Activated T-cell treated with anti-CD3 and anti-CD28 coated beads, Interleukin-2, amount 50 U/mL, for 72 hours (primary cell): ENCODE measurements at regions not wholly inside any gene's neighbourhood (a gene's known extent, or its start where the extent isn't known, plus 50 kb on each side); places are given as distances from the start of the nearest gene placed in this dataset.

Experiments used
- ATAC-seq, 2 donors: fragments of 150-1000 bp; cut with Tn5 transposase; replicated peaks in 1 of 2; 2 replicates each; pipeline ENCODE4 v1.10.0; 2021; ENCODE audit warnings: moderate library complexity in 2 of 2, mild to moderate bottlenecking in 1 of 2
- DNase-seq, 2 donors: peaks; one replicate each; pipeline ENCODE4 v3.0.0; 2021 to 2022; ENCODE audit warnings: mixed read lengths in 1 of 2
- H3K27ac Mint-ChIP-seq: one replicate; pipeline ENCODE4 v1.8.0; 2022; ENCODE audit warnings: mild to moderate bottlenecking, moderate library complexity, mixed read lengths
- H3K27me3 Mint-ChIP-seq: one replicate; pipeline ENCODE4 v1.8.0; 2022; ENCODE audit warnings: low read depth, mixed read lengths
- H3K36me3 Mint-ChIP-seq, 2 donors: one replicate each; pipeline ENCODE4 v1.8.0; 2022; ENCODE audit warnings: mixed read lengths in 2 of 2, mild to moderate bottlenecking in 1 of 2; ENCODE audit not compliant: insufficient read depth in 2 of 2
- H3K4me1 Mint-ChIP-seq: one replicate; pipeline ENCODE4 v1.8.0; 2022; ENCODE audit warnings: low read depth, mixed read lengths
- H3K4me3 Mint-ChIP-seq, 2 donors: one replicate each; pipeline ENCODE4 v1.8.0; 2022; ENCODE audit warnings: mild to moderate bottlenecking in 2 of 2, mixed read lengths in 2 of 2, moderate library complexity in 2 of 2
- H3K9me3 Mint-ChIP-seq, 2 donors: one replicate each; pipeline ENCODE4 v1.8.0; 2022; ENCODE audit warnings: mixed read lengths in 2 of 2

DNA sequence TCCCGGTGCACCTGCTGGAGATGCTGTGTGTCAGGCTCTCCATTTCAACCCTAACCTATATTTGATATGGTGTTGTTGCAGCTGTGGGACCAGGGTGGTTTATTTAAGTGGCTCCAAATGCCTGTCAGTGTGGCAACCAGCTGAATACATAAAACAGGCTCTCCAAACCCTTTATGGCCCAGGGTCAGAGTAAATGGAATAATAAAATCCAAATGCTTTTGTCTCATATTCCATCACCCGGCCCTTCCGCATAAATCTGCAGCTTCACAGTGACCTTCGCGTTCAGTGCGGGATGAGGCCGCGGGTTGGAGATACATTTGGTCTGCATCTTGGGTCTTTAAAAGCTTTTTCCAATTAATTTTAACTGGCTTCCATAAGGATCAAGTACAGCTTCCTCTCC, 382.1 kb upstream of the NR2F2 start:
- ATAC-seq (no peak), DNase-seq (no peak)
- Mint-ChIP-seq H3K4me1 (no peaks in the 10 kb centered on the region), H3K4me3 (no peak overlapping the region), H3K36me3 (no peaks in the 10 kb centered on the region), H3K27ac (no peak overlapping the region), H3K9me3 (peaks cover 5 to 8% of the 10 kb centered on the region in 2 donors), H3K27me3 (no peaks in the 10 kb centered on the region)

DNA sequence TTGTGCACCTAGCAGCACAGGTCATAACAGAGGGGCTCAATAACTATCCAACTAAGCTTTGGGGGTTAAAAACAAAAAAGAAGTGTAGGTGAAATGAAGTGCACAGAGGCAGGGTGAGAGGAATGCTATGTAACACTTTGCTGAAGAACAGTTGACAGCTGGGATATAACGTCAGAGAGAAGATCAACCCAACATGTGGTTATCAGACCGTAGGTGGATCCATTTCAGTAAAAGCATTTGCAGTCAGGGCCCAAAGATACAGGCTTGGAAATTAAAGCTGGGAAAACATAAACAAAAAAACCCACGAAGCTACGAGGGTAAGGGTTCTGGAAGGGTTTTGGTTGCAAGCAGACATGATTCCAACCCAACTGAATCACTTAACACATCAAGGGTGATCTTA, 377.5 kb upstream of the NR2F2 start:
- peaks cover 0 to 2% of the 10 kb centered on the region in 2 donors for H3K36me3 Mint-ChIP-seq
- DNase-seq: no peak
- H3K9me3 Mint-ChIP-seq: peaks cover 5 to 8% of the 10 kb centered on the region in 2 donors
- H3K27ac Mint-ChIP-seq: no peak overlapping the region
- ATAC-seq: no peak
- H3K4me3 Mint-ChIP-seq: no peak overlapping the region
- no peaks in the 10 kb centered on the region for H3K27me3 Mint-ChIP-seq
- H3K4me1 Mint-ChIP-seq: no peaks in the 10 kb centered on the region

DNA sequence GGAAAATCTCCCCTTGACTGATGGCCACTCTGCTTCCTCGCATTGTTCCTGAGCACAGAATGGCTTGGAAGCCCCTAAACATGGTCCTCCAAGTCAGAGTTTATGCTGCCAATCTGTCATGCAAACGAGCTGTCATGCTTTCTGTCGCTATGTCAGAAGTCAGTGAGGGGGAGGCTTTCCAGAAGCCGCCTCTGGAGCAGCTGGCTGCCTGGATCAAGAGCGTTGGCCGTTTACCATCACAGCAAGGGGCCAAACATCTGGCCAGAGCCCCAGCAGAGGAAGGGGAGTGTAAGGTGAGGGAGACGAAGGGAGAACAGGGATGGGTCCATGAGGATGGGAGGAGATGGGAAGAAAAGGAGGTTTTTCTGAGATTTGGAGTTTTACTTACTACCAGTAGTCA, 372.6 kb upstream of the NR2F2 start:
- Mint-ChIP-seq H3K27me3 (no peaks in the 10 kb centered on the region), H3K4me1 (no peaks in the 10 kb centered on the region), H3K27ac (no peak overlapping the region), H3K4me3 (no peak overlapping the region), H3K36me3 (peaks cover 0 to 5% of the 10 kb centered on the region in 2 donors), H3K9me3 (peaks cover 8 to 15% of the 10 kb centered on the region in 2 donors)
- ATAC-seq: no peak
- DNase-seq: no peak

DNA sequence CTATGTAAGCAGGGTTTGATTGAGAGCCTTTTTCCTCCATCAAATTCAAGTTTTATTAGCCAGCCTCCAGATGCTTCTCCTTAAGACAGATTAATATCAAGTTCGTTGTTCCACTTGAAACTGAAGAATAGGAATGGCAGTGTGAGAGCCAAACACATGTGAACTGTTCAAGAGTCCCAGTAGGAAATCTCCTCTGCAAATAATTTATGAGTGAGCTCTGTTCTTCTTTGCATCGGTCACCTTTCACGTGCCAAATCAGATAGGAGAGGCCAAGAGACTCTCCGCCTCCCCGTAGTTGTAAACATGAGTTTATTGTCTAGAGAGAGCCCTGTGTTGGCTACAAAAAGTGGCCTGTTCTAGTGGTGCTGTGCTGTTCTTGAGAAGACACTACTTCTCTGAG, 372.1 kb upstream of the NR2F2 start:
- Mint-ChIP-seq H3K4me1 (no peaks in the 10 kb centered on the region), H3K9me3 (peaks cover 7 to 15% of the 10 kb centered on the region in 2 donors), H3K4me3 (no peak overlapping the region), H3K27ac (no peak overlapping the region), H3K36me3 (peaks cover 0 to 5% of the 10 kb centered on the region in 2 donors), H3K27me3 (no peaks in the 10 kb centered on the region)
- DNase-seq (no peak), ATAC-seq (no peak)

DNA sequence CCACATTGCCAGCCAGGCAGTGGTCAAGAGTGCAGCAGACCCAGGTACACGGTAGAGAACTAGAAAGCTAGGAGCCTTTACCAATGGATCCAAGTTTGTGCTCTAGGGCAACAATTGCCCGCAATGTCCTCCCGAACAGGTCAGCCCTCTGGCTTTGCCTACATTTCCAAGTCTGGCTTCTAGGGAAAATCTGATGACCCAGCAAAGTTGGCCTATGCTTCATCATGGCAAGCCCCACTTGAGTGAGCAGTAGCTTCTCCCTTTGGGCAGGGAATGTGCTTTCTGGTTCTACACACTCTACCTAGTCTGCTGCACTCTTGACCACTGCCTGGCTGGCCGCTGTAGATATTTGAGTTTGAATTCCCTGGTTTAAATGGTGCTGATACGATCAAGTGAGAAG, 361.6 kb upstream of the NR2F2 start:
- no peaks in the 10 kb centered on the region for H3K4me1 Mint-ChIP-seq
- no peaks in the 10 kb centered on the region for H3K36me3 Mint-ChIP-seq
- H3K27me3 Mint-ChIP-seq: peaks cover 13% of the 10 kb centered on the region
- H3K27ac Mint-ChIP-seq: no peak overlapping the region
- no peaks in the 10 kb centered on the region for H3K9me3 Mint-ChIP-seq
- no peak for ATAC-seq
- no peak overlapping the region for H3K4me3 Mint-ChIP-seq
- DNase-seq: no peak

- Mint-ChIP-seq H3K27me3 (peaks cover 14% of the 10 kb centered on the region), H3K9me3 (peaks cover 0 to 1% of the 10 kb centered on the region in 2 donors), H3K36me3 (no peaks in the 10 kb centered on the region), H3K4me3 (no peak overlapping the region), H3K27ac (no peak overlapping the region), H3K4me1 (no peaks in the 10 kb centered on the region)
- ATAC-seq (no peak), DNase-seq (no peak)
These were observed 360.2 kb upstream of the NR2F2 start for GRCh38 chr15:95970326-95970725.

DNA sequence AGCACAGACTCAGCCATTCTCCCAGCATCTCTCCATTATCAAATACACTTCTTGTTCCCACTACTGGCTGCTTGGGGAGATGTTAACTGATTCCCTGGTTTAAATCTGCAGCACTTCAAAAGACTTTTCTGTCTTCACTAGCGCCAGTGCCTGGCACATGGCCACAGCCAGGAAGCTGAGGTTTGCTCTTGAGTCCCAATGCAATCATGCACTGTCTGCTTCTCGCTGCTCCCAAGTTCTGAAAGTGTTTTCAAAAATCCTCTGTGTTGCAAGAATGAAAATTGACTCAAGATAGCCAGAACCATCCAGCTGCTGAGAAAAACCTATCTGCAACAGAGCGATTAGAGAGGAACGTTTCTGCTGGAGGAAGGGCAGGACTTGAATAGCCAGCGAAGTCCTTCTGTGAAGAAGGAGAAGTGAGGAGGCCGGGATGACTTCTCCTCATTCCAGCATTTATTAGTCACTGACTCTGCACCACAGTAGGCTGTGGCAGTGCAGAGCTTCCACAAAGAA, 358.4 kb upstream of the NR2F2 start:
- Mint-ChIP-seq H3K4me1 (no peaks in the 10 kb centered on the region), H3K27me3 (peaks cover 19% of the 10 kb centered on the region), H3K27ac (no peak overlapping the region), H3K9me3 (peaks cover 0 to 5% of the 10 kb centered on the region in 2 donors), H3K36me3 (no peaks in the 10 kb centered on the region), H3K4me3 (no peak overlapping the region)
- DNase-seq (no peak), ATAC-seq (no peak)

DNA sequence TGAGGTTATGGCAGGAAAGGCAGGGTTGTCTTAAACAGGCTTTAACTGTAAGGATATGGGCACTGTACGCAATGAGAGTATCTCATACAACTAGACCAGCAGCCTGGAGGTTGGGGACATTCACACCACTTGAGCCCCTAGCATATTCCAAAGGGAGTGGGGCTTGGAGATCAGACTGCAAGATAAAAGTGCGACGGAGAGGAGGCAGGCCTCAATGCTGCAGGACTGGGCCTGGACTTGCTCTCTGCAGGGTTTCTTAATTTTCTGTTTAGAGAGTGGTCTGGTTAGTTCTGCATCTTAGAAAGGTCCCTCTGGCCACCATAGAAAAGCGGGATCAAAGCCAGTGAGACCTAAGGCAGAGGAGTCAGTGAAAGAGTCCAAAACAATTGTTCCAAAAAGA, 357.7 kb upstream of the NR2F2 start:
- Mint-ChIP-seq H3K27me3 (peaks cover 19% of the 10 kb centered on the region), H3K27ac (no peak overlapping the region), H3K4me1 (no peaks in the 10 kb centered on the region)

DNA sequence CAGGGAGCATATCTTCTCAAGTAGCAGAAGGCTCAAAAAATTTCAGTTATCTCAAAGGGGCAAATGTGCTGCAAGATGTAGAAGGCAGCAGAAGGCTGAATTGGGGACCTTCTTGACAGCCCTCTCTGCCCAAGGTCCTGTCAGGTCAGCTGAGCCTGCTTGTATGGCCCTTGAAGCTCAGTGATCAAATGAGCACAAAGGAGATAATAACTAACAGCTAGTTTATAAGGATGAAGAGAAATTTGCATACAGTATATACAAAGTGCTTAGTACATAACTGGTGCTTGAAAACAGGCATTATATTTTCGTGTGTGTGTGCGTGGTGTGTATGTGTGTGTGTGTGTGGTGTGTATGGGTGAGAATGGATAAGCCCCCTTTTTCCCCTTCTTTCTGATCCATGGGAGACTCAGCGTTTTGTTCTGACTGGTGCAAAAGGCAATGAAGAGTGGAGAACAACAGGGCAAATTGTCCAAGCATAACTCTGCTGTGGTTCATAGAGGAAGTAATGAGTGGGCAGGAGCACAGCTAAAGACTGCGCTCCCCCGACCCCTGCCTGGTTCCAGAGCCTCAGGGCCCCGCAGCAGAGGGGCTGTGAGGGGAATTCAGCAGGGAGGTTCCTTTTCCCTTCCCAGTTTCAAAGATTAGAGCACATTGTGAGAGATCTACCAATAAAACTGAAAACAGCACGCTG, 356.8 kb upstream of the NR2F2 start:
- no peak overlapping the region for H3K27ac Mint-ChIP-seq
- peaks cover 19% of the 10 kb centered on the region for H3K27me3 Mint-ChIP-seq
- DNase-seq (no peak), ATAC-seq (no peak)
- no peak overlapping the region for H3K4me3 Mint-ChIP-seq
- H3K4me1 Mint-ChIP-seq: no peaks in the 10 kb centered on the region
- peaks cover 0 to 5% of the 10 kb centered on the region in 2 donors for H3K9me3 Mint-ChIP-seq
- H3K36me3 Mint-ChIP-seq: no peaks in the 10 kb centered on the region

More for the DNA sequence above, 357.7 kb upstream of the NR2F2 start:
- no peak for DNase-seq
- ATAC-seq: no peak
- Mint-ChIP-seq H3K4me3 (no peak overlapping the region), H3K36me3 (no peaks in the 10 kb centered on the region), H3K9me3 (peaks cover 0 to 5% of the 10 kb centered on the region in 2 donors)

DNA sequence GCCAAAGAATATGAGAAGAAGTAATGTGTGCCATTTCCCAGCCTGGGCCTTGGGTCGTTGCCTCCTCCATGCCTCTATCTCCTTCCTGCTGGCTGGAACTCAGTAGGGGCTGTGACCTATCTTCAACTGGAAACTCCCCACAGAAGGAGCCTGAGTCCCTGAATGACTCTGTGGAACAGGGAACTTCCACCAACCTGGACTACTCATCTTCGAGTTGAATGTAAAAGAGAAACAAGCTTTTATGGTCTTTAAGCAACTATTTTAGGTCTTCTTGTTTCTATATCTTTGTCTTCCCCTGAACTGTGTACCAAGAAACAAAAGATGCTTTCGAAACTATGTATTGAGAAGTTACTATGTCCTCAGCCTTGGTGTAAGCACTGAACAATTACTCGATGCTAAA, 355.3 kb upstream of the NR2F2 start:
- ATAC-seq: no peak
- Mint-ChIP-seq H3K36me3 (no peaks in the 10 kb centered on the region), H3K27ac (no peak overlapping the region), H3K9me3 (peaks cover 0 to 5% of the 10 kb centered on the region in 2 donors), H3K27me3 (peaks cover 19% of the 10 kb centered on the region), H3K4me3 (no peak overlapping the region), H3K4me1 (no peaks in the 10 kb centered on the region)
- no peak for DNase-seq

- no peak overlapping the region for H3K27ac Mint-ChIP-seq
These were observed 351.2 kb upstream of the NR2F2 start for GRCh38 chr15:95979286-95979685.

DNA sequence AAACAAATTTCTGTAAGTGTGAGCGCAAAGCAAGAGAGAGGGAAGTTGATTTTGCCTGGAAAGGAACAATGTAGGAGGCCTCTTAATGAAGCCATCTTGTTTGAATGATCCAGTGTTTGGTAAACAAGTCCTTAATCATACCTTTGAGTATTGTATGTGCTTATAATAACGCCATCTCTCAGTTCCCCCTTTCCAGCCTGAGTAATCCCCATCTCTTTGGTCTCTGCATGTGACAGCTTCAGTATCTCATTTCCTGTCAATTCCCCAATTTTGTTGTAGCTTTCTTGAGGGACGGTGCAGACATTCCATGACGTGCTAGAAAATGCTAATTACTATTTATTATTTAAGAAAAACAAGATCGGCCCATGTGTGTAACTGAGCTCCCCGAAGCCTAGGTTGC, 349.3 kb upstream of the NR2F2 start:
- no peak for ATAC-seq

More at GRCh38 chr15:95979286-95979685, 351.2 kb upstream of the NR2F2 start:
- DNase-seq (no peak), ATAC-seq (no peak)
- H3K9me3 Mint-ChIP-seq: peaks cover 0 to 7% of the 10 kb centered on the region in 2 donors
- no peak overlapping the region for H3K4me3 Mint-ChIP-seq
- no peaks in the 10 kb centered on the region for H3K4me1 Mint-ChIP-seq
- peaks cover 14% of the 10 kb centered on the region for H3K27me3 Mint-ChIP-seq
- H3K36me3 Mint-ChIP-seq: no peaks in the 10 kb centered on the region

DNA sequence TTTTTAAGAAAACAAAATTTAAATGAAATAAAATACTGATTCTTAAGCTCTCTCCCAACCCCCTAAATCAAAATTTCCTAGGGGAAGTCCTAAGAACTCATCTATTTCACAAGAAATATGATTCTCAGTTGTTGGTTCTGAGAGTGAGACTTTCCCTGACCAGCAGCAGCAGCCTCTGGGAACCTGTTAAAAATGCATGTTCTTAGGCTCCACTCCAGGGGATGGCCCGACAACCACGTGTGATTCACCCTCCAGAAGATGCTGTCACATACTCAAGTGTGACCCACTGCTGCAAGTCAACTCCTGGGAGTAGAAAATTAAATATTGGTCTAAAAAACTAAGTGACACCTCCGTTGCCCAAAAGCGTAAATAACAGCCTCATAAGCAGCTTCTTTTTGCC, 343.2 kb upstream of the NR2F2 start:
- no peak overlapping the region for H3K4me3 Mint-ChIP-seq
- H3K9me3 Mint-ChIP-seq: peaks cover 0 to 3% of the 10 kb centered on the region in 2 donors
- DNase-seq: no peak
- peaks cover 44% of the 10 kb centered on the region for H3K27me3 Mint-ChIP-seq
- H3K4me1 Mint-ChIP-seq: peaks cover 15% of the 10 kb centered on the region
- H3K36me3 Mint-ChIP-seq: no peaks in the 10 kb centered on the region
- no peak for ATAC-seq
- H3K27ac Mint-ChIP-seq: no peak overlapping the region

More for the DNA sequence above, 349.3 kb upstream of the NR2F2 start:
- no peaks in the 10 kb centered on the region for H3K36me3 Mint-ChIP-seq
- no peak for DNase-seq
- H3K27ac Mint-ChIP-seq: no peak overlapping the region
- peaks cover 16% of the 10 kb centered on the region for H3K27me3 Mint-ChIP-seq
- no peak overlapping the region for H3K4me3 Mint-ChIP-seq
- H3K4me1 Mint-ChIP-seq: no peaks in the 10 kb centered on the region
- peaks cover 0 to 3% of the 10 kb centered on the region in 2 donors for H3K9me3 Mint-ChIP-seq
